ENCODE measurements at regions not wholly inside any gene's neighbourhood (a gene's known extent, or its start where the extent isn't known, plus 50 kb on each side); places are given as distances from the start of the nearest gene placed in this dataset.

DNA sequence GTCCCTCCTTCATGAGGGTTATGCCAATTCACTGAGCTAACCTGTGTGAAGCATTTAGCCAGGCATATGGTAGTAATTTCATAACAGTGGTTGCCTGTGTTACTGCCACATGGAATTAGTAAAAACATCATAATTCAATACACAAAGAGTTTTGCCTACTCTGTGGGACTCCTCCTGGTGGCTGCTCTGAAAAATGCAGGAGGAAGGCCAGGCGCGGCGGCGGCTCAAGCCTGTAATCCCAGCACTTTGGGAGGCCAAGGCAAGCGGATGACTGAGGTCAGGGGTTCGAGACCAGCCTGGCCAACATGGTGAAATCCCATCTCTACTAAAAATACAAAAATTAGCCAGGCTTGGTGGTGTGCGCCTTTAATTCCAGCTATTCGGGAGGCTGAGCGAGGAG, 547.3 kb downstream of the CDK5RAP2 start:
- Histone ChIP-seq H2BK120ac (ENCODE audit: low read depth, low read length, poor library complexity, severe bottlenecking) (no peak overlapping the region), H3K4me1 (ENCODE audit: insufficient read depth, low read length) (peaks cover 5% of the 10 kb centered on the region; the same call in 1 of the 2 replicates), H3K27ac (ENCODE audit: insufficient read length, low read depth, low read length) (no peak overlapping the region), H2BK15ac (ENCODE audit: low read depth, low read length) (no peak overlapping the region), H3K18ac (ENCODE audit: insufficient read length, low read depth, low read length) (no peak overlapping the region), H3K79me1 (ENCODE audit: insufficient read depth, low read depth, low read length, poor library complexity, severe bottlenecking) (no peaks in the 10 kb centered on the region), H2AFZ (ENCODE audit: low read length) (no peak overlapping the region), H3K4ac (ENCODE audit: low read depth, low read length) (no peak overlapping the region), H4K8ac (replicated peaks; ENCODE audit: insufficient read length, low read depth, low read length) (no peak overlapping the region), H4K91ac (ENCODE audit: insufficient read length, low read depth, low read length) (no peak overlapping the region), H3K56ac (ENCODE audit: insufficient read length, low read depth, low read length) (no peak overlapping the region), H4K20me1 (ENCODE audit: control insufficient read depth, insufficient read depth, insufficient read length) (no peaks in the 10 kb centered on the region), H3K14ac (ENCODE audit: insufficient read depth, low read length) (no peak overlapping the region), H3T11ph (ENCODE audit: low read length) (no peak overlapping the region), H4K5ac (ENCODE audit: insufficient read length, low read depth, low read length) (no peak overlapping the region), H2BK12ac (ENCODE audit: insufficient read length, low read depth, low read length) (no peak overlapping the region), H3K9me3 (ENCODE audit: control insufficient read depth, low read depth, low read length) (no peaks in the 10 kb centered on the region), H3K23ac (ENCODE audit: insufficient read length, low read depth, low read length) (no peak overlapping the region), H3K4me2 (ENCODE audit: insufficient read depth, insufficient read length, low read length) (no peak overlapping the region), H3K27me3 (ENCODE audit: insufficient read depth, low read length) (no peaks in the 10 kb centered on the region), H2BK5ac (ENCODE audit: insufficient read length, low read length) (no peak overlapping the region), H2AK5ac (ENCODE audit: insufficient read length, low read length) (no peak overlapping the region), H2BK20ac (ENCODE audit: low read depth, low read length, poor library complexity, severe bottlenecking) (no peak overlapping the region), H3K23me2 (ENCODE audit: insufficient read length, low read depth, low read length, poor library complexity, severe bottlenecking) (no peaks in the 10 kb centered on the region), H3K9ac (ENCODE audit: extremely low read depth, insufficient read length, low read length) (no peak overlapping the region), H3K79me2 (ENCODE audit: insufficient read depth, low read length) (no peaks in the 10 kb centered on the region)
- Mint-ChIP-seq H3K4me1 (peaks cover 11% of the 10 kb centered on the region in 2 experiments), H3K27me3 (ENCODE audit: low read depth) (no peaks in the 10 kb centered on the region), H3K36me3 (ENCODE audit: insufficient read depth in 1 of 3, low read depth in 3 of 3) (no peaks in the 10 kb centered on the region), H3K9me3 (no peaks in the 10 kb centered on the region), H3K27ac (no peak overlapping the region; a peak in 1 of 7 replicates), H3K4me3 (no peak overlapping the region)
- peak; percentile 52 for DNase-seq
- WGBS (ENCODE audit: extremely low coverage, insufficient read length, low lambda C conversion rate): no CpG with 5 or more reads among the region's 9 CpGs
- TF ChIP-seq, protein P1, sequence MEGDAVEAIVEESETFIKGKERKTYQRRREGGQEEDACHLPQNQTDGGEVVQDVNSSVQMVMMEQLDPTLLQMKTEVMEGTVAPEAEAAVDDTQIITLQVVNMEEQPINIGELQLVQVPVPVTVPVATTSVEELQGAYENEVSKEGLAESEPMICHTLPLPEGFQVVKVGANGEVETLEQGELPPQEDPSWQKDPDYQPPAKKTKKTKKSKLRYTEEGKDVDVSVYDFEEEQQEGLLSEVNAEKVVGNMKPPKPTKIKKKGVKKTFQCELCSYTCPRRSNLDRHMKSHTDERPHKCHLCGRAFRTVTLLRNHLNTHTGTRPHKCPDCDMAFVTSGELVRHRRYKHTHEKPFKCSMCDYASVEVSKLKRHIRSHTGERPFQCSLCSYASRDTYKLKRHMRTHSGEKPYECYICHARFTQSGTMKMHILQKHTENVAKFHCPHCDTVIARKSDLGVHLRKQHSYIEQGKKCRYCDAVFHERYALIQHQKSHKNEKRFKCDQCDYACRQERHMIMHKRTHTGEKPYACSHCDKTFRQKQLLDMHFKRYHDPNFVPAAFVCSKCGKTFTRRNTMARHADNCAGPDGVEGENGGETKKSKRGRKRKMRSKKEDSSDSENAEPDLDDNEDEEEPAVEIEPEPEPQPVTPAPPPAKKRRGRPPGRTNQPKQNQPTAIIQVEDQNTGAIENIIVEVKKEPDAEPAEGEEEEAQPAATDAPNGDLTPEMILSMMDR (conservative IDR thresholded peaks at IDR 0.05): peak; percentile 69

Measured in H9 (cell line).